ENCODE measurements at regions not wholly inside any gene's neighbourhood (a gene's known extent, or its start where the extent isn't known, plus 50 kb on each side); places are given as distances from the start of the nearest gene placed in this dataset.

GRCh38 chr2:105150231-105150630 lies 91.3 kb upstream of the GPR45 start:
- H3K4me3 ChIP-seq (ENCODE audit: control insufficient read depth in 1 of 2, extremely low read depth in 1 of 2, low read length in 1 of 2): no peak overlapping the region
- ChIA-PET POLR2A (no interaction called here), CTCF (no interaction called here)
- DNase-seq (no peak), ATAC-seq (replicated peaks in 1 of 4) (no peak)
- H3K36me3 ChIP-seq (ENCODE audit: control insufficient read depth in 2 of 2, extremely low read depth in 1 of 2, insufficient read depth in 1 of 2, low read length in 1 of 2): no peaks in the 10 kb centered on the region
- H3K4me1 ChIP-seq (ENCODE audit: control insufficient read depth in 1 of 2, extremely low read depth in 1 of 2, insufficient read depth in 2 of 2, low read length in 2 of 2): no peaks in the 10 kb centered on the region
- Mint-ChIP-seq H3K27ac (no peak overlapping the region), H3K4me3 (no peak overlapping the region), H3K36me3 (no peaks in the 10 kb centered on the region), H3K27me3 (peaks cover 52 to 53% of the 10 kb centered on the region in 2 donors), H3K4me1 (no peaks in the 10 kb centered on the region), H3K9me3 (no peaks in the 10 kb centered on the region)
- WGBS (ENCODE audit: insufficient coverage): no CpG with 5 or more reads among the region's 3 CpGs
- H3K27ac ChIP-seq (ENCODE audit: low read length): no peak overlapping the region
- peaks cover 2 to 5% of the 10 kb centered on the region in 2 experiments for H3K27me3 ChIP-seq (replicated peaks in 1 of 2; ENCODE audit: control insufficient read depth in 2 of 2, extremely low read depth in 1 of 2, insufficient read depth in 2 of 2, low read length in 1 of 2)
- no peaks in the 10 kb centered on the region for H3K9me3 ChIP-seq

- no peak for ATAC-seq (replicated peaks in 1 of 4)
- H3K27ac ChIP-seq (ENCODE audit: low read length): no peak overlapping the region
- CTCF ChIA-PET: no interaction called here
- 60% methylated on average over 1 of the region's 5 CpGs for WGBS (ENCODE audit: insufficient coverage)
- Mint-ChIP-seq H3K9me3 (peaks cover 0 to 24% (median 12%) of the 10 kb centered on the region in 3 donors), H3K4me1 (no peaks in the 10 kb centered on the region), H3K27me3 (peaks cover 37 to 49% of the 10 kb centered on the region in 2 donors), H3K36me3 (no peaks in the 10 kb centered on the region), H3K4me3 (no peak overlapping the region), H3K27ac (no peak overlapping the region)
- DNase-seq: no peak
- POLR2A ChIA-PET: no interaction called here
- no peaks in the 10 kb centered on the region for H3K36me3 ChIP-seq (ENCODE audit: control insufficient read depth in 2 of 2, extremely low read depth in 1 of 2, insufficient read depth in 1 of 2, low read length in 1 of 2)
- H3K27me3 ChIP-seq (replicated peaks in 1 of 2; ENCODE audit: control insufficient read depth in 2 of 2, extremely low read depth in 1 of 2, insufficient read depth in 2 of 2, low read length in 1 of 2): peaks cover 0 to 2% of the 10 kb centered on the region in 2 experiments
- no peak overlapping the region for H3K4me3 ChIP-seq (ENCODE audit: control insufficient read depth in 1 of 2, extremely low read depth in 1 of 2, low read length in 1 of 2)
- peaks cover 3% of the 10 kb centered on the region for H3K9me3 ChIP-seq
- H3K4me1 ChIP-seq (ENCODE audit: control insufficient read depth in 1 of 2, extremely low read depth in 1 of 2, insufficient read depth in 2 of 2, low read length in 2 of 2): no peaks in the 10 kb centered on the region
Measured at GRCh38 chr2:105154119-105154818, 87.3 kb upstream of the GPR45 start.

GRCh38 chr2:105156166-105156565 lies 85.4 kb upstream of the GPR45 start:
- Histone ChIP-seq H3K27ac (ENCODE audit: low read length) (no peak overlapping the region), H3K4me1 (ENCODE audit: control insufficient read depth in 1 of 2, extremely low read depth in 1 of 2, insufficient read depth in 2 of 2, low read length in 2 of 2) (no peaks in the 10 kb centered on the region), H3K9me3 (peaks cover 3% of the 10 kb centered on the region), H3K4me3 (ENCODE audit: control insufficient read depth in 1 of 2, extremely low read depth in 1 of 2, low read length in 1 of 2) (no peak overlapping the region), H3K36me3 (ENCODE audit: control insufficient read depth in 2 of 2, extremely low read depth in 1 of 2, insufficient read depth in 1 of 2, low read length in 1 of 2) (no peaks in the 10 kb centered on the region), H3K27me3 (replicated peaks in 1 of 2; ENCODE audit: control insufficient read depth in 2 of 2, extremely low read depth in 1 of 2, insufficient read depth in 2 of 2, low read length in 1 of 2) (peaks cover 0 to 2% of the 10 kb centered on the region in 2 experiments)
- 78% methylated on average over 1 of the region's 2 CpGs for WGBS (ENCODE audit: insufficient coverage)
- POLR2A ChIA-PET: no interaction called here
- CTCF ChIA-PET: no interaction called here
- Mint-ChIP-seq H3K36me3 (no peaks in the 10 kb centered on the region), H3K4me1 (no peaks in the 10 kb centered on the region), H3K9me3 (peaks cover 0 to 24% (median 12%) of the 10 kb centered on the region in 3 donors), H3K27ac (no peak overlapping the region), H3K4me3 (no peak overlapping the region), H3K27me3 (peaks cover 40 to 45% of the 10 kb centered on the region in 2 donors)
- no peak for ATAC-seq (replicated peaks in 1 of 4)
- no peak for DNase-seq

GRCh38 chr2:105158002-105158401 lies 83.5 kb upstream of the GPR45 start:
- no peaks in the 10 kb centered on the region for H3K4me1 Mint-ChIP-seq
- H3K27me3 Mint-ChIP-seq: peaks cover 30 to 35% of the 10 kb centered on the region in 2 donors
- Histone ChIP-seq H3K27me3 (replicated peaks in 1 of 2; ENCODE audit: control insufficient read depth in 2 of 2, extremely low read depth in 1 of 2, insufficient read depth in 2 of 2, low read length in 1 of 2) (peaks cover 0 to 2% of the 10 kb centered on the region in 2 experiments), H3K4me1 (ENCODE audit: control insufficient read depth in 1 of 2, extremely low read depth in 1 of 2, insufficient read depth in 2 of 2, low read length in 2 of 2) (no peaks in the 10 kb centered on the region), H3K4me3 (ENCODE audit: control insufficient read depth in 1 of 2, extremely low read depth in 1 of 2, low read length in 1 of 2) (no peak overlapping the region), H3K27ac (ENCODE audit: low read length) (no peak overlapping the region), H3K36me3 (ENCODE audit: control insufficient read depth in 2 of 2, extremely low read depth in 1 of 2, insufficient read depth in 1 of 2, low read length in 1 of 2) (no peaks in the 10 kb centered on the region), H3K9me3 (peaks cover 3% of the 10 kb centered on the region)
- ATAC-seq (replicated peaks in 1 of 4) (no peak), DNase-seq (no peak)
- ChIA-PET CTCF (no interaction called here), POLR2A (no interaction called here)
- no peaks in the 10 kb centered on the region for H3K36me3 Mint-ChIP-seq
- H3K9me3 Mint-ChIP-seq: peaks cover 0 to 28% (median 12%) of the 10 kb centered on the region in 3 donors
- H3K4me3 Mint-ChIP-seq: no peak overlapping the region
- H3K27ac Mint-ChIP-seq: no peak overlapping the region

GRCh38 chr2:105166688-105167087 lies 74.9 kb upstream of the GPR45 start:
- H3K9me3 ChIP-seq: no peaks in the 10 kb centered on the region
- H3K4me3 ChIP-seq (ENCODE audit: control insufficient read depth in 1 of 2, extremely low read depth in 1 of 2, low read length in 1 of 2): no peak overlapping the region
- POLR2A ChIA-PET: no interaction called here
- peaks cover 0 to 5% of the 10 kb centered on the region in 2 experiments for H3K27me3 ChIP-seq (replicated peaks in 1 of 2; ENCODE audit: control insufficient read depth in 2 of 2, extremely low read depth in 1 of 2, insufficient read depth in 2 of 2, low read length in 1 of 2)
- H3K27ac Mint-ChIP-seq: no peak overlapping the region
- no CpG with 5 or more reads among the region's 2 CpGs for WGBS (ENCODE audit: insufficient coverage)
- ATAC-seq (replicated peaks in 1 of 4) (no peak), DNase-seq (no peak)
- CTCF ChIA-PET: no interaction called here
- H3K36me3 ChIP-seq (ENCODE audit: control insufficient read depth in 2 of 2, extremely low read depth in 1 of 2, insufficient read depth in 1 of 2, low read length in 1 of 2): no peaks in the 10 kb centered on the region
- peaks cover 0 to 5% (median 0%) of the 10 kb centered on the region in 3 donors for H3K9me3 Mint-ChIP-seq
- H3K27ac ChIP-seq (ENCODE audit: low read length): no peak overlapping the region
- H3K4me1 ChIP-seq (ENCODE audit: control insufficient read depth in 1 of 2, extremely low read depth in 1 of 2, insufficient read depth in 2 of 2, low read length in 2 of 2): no peaks in the 10 kb centered on the region
- H3K36me3 Mint-ChIP-seq: no peaks in the 10 kb centered on the region
- peaks cover 16 to 21% of the 10 kb centered on the region in 2 donors for H3K27me3 Mint-ChIP-seq
- no peaks in the 10 kb centered on the region for H3K4me1 Mint-ChIP-seq
- no peak overlapping the region for H3K4me3 Mint-ChIP-seq

GRCh38 chr2:105168543-105168942 lies 73.0 kb upstream of the GPR45 start:
- H3K36me3 ChIP-seq (ENCODE audit: control insufficient read depth in 2 of 2, extremely low read depth in 1 of 2, insufficient read depth in 1 of 2, low read length in 1 of 2): no peaks in the 10 kb centered on the region
- ATAC-seq (replicated peaks in 1 of 4) (no peak), DNase-seq (no peak)
- H3K4me1 ChIP-seq (ENCODE audit: control insufficient read depth in 1 of 2, extremely low read depth in 1 of 2, insufficient read depth in 2 of 2, low read length in 2 of 2): no peaks in the 10 kb centered on the region
- H3K4me3 Mint-ChIP-seq: no peak overlapping the region
- H3K27me3 ChIP-seq (replicated peaks in 1 of 2; ENCODE audit: control insufficient read depth in 2 of 2, extremely low read depth in 1 of 2, insufficient read depth in 2 of 2, low read length in 1 of 2): peaks cover 0 to 7% of the 10 kb centered on the region in 2 experiments
- no peak overlapping the region for H3K27ac Mint-ChIP-seq
- ChIA-PET POLR2A (no interaction called here), CTCF (no interaction called here)
- no peak overlapping the region for H3K27ac ChIP-seq (ENCODE audit: low read length)
- H3K4me3 ChIP-seq (ENCODE audit: control insufficient read depth in 1 of 2, extremely low read depth in 1 of 2, low read length in 1 of 2): no peak overlapping the region
- H3K36me3 Mint-ChIP-seq: no peaks in the 10 kb centered on the region
- no peaks in the 10 kb centered on the region for H3K4me1 Mint-ChIP-seq
- H3K27me3 Mint-ChIP-seq: peaks cover 21 to 25% of the 10 kb centered on the region in 2 donors
- 80% methylated on average over 2 of the region's 5 CpGs for WGBS (ENCODE audit: insufficient coverage)
- H3K9me3 Mint-ChIP-seq: no peaks in the 10 kb centered on the region
- H3K9me3 ChIP-seq: no peaks in the 10 kb centered on the region

GRCh38 chr2:105175231-105175630 lies 66.3 kb upstream of the GPR45 start:
- ChIA-PET CTCF (no interaction called here), POLR2A (no interaction called here)
- Histone ChIP-seq H3K36me3 (ENCODE audit: control insufficient read depth in 2 of 2, extremely low read depth in 1 of 2, insufficient read depth in 1 of 2, low read length in 1 of 2) (no peaks in the 10 kb centered on the region), H3K27me3 (replicated peaks in 1 of 2; ENCODE audit: control insufficient read depth in 2 of 2, extremely low read depth in 1 of 2, insufficient read depth in 2 of 2, low read length in 1 of 2) (peaks cover 0 to 16% of the 10 kb centered on the region in 2 experiments), H3K9me3 (no peaks in the 10 kb centered on the region), H3K4me3 (ENCODE audit: control insufficient read depth in 1 of 2, extremely low read depth in 1 of 2, low read length in 1 of 2) (no peak overlapping the region), H3K27ac (ENCODE audit: low read length) (no peak overlapping the region), H3K4me1 (ENCODE audit: control insufficient read depth in 1 of 2, extremely low read depth in 1 of 2, insufficient read depth in 2 of 2, low read length in 2 of 2) (peaks cover 0 to 28% of the 10 kb centered on the region in 2 experiments)
- Mint-ChIP-seq H3K36me3 (no peaks in the 10 kb centered on the region), H3K9me3 (no peaks in the 10 kb centered on the region), H3K27me3 (peaks cover 20 to 35% of the 10 kb centered on the region in 2 donors), H3K4me3 (no peak overlapping the region), H3K4me1 (peaks cover 0 to 18% (median 0%) of the 10 kb centered on the region in 3 donors), H3K27ac (no peak overlapping the region)
- ATAC-seq (replicated peaks in 1 of 4) (no peak), DNase-seq (peak in 1 of 35 experiments; percentile 13)
- WGBS (ENCODE audit: insufficient coverage): no CpG with 5 or more reads among the region's 4 CpGs
